ENCODE measurements at regions not wholly inside any gene's neighbourhood (a gene's known extent, or its start where the extent isn't known, plus 50 kb on each side); places are given as distances from the start of the nearest gene placed in this dataset.

DNA sequence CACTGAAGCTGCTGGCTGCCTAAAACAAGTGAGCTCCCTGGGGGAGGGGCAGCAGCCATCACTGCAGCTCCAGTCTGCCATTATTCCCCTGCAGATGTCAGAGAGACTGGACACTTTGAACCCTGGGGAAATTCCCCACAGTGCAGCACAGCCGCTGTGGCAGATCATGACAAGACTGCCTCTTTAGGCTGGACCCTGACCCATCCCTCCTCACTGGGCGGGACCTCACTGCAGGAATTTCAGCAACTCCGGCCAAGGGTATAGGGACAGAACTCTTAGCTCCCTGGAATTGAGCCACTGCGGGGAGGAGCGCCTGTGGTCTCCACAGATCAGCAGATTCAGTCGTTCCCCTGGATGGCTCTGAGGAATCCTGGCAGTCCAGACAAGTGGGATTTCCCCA, 964.6 kb downstream of the BRINP3 start:
- intact Hi-C loops (cut with micrococcal nuclease; ENCODE audit: unreplicated experiment), result no loop called here
- no peak overlapping the region for H3K27ac ChIP-seq (ENCODE audit: low read depth, low read length, poor library complexity, severe bottlenecking)
- TF ChIP-seq, protein P1, sequence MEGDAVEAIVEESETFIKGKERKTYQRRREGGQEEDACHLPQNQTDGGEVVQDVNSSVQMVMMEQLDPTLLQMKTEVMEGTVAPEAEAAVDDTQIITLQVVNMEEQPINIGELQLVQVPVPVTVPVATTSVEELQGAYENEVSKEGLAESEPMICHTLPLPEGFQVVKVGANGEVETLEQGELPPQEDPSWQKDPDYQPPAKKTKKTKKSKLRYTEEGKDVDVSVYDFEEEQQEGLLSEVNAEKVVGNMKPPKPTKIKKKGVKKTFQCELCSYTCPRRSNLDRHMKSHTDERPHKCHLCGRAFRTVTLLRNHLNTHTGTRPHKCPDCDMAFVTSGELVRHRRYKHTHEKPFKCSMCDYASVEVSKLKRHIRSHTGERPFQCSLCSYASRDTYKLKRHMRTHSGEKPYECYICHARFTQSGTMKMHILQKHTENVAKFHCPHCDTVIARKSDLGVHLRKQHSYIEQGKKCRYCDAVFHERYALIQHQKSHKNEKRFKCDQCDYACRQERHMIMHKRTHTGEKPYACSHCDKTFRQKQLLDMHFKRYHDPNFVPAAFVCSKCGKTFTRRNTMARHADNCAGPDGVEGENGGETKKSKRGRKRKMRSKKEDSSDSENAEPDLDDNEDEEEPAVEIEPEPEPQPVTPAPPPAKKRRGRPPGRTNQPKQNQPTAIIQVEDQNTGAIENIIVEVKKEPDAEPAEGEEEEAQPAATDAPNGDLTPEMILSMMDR (conservative IDR thresholded peaks at IDR 0.05; ENCODE audit: low read length), result no peak
- no peak for TF ChIP-seq EZH2phosphoT487 (IDR thresholded peaks at IDR 0.05; ENCODE audit: borderline replicate concordance, low read depth, low read length)
- no peaks in the 10 kb centered on the region for H3K9me3 ChIP-seq (ENCODE audit: low read length)
- H3K4me2 ChIP-seq (ENCODE audit: low read length), result no peak overlapping the region
- DNase-seq (ENCODE audit: low spot score), result no peak
- no peak overlapping the region for H3K4me3 ChIP-seq (ENCODE audit: low read depth, low read length, poor library complexity, severe bottlenecking)
- H2AFZ ChIP-seq (ENCODE audit: low read length), result no peak overlapping the region
- no peaks in the 10 kb centered on the region for H3K79me2 ChIP-seq (ENCODE audit: insufficient read depth, low read depth, low read length)
- CTCF ChIA-PET (ENCODE audit: unreplicated experiment), result no interaction called here
- no TSS peak for BruUV-seq (replicated peaks)
- no peaks in the 10 kb centered on the region for H3K36me3 ChIP-seq (ENCODE audit: insufficient read depth, low read length)
- H3K9me2 ChIP-seq (ENCODE audit: insufficient read depth, low read length), result no peaks in the 10 kb centered on the region
- H4K20me1 ChIP-seq (ENCODE audit: insufficient read depth, low read length), result no peaks in the 10 kb centered on the region
- POLR2A ChIA-PET, result interaction anchor here (0.5 kb wide), 1 partner anchor 487 kb away, joined by 4 read pairs; no protein-coding TSS in a partner anchor
- no peaks in the 10 kb centered on the region for H3K4me1 ChIP-seq (ENCODE audit: insufficient read depth, low read length, poor library complexity, severe bottlenecking)

DNA sequence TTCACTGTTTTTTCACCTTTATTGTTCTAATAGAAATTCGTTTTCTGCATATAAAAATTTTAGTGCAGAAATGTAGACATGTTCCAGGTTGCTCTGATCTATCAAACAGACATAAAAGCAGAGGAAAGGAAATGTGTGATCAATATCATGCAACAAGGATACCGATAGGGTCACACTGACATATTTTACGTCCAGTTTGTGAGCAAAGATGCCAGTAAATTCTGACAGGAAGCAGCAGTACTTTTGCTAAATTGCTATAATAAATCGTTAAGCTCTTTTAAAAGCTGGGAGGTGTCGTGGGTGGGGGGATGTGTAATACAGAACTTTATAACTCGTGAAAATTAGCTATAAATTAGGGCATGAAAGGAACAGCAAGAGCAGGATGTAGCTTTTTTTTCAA, 955.2 kb downstream of the BRINP3 start:
- Histone ChIP-seq H3K27ac (ENCODE audit: low read depth, low read length, poor library complexity, severe bottlenecking) (no peak overlapping the region), H3K36me3 (ENCODE audit: insufficient read depth, low read length) (no peaks in the 10 kb centered on the region), H3K9me3 (ENCODE audit: low read length) (no peaks in the 10 kb centered on the region), H3K79me2 (ENCODE audit: insufficient read depth, low read depth, low read length) (no peaks in the 10 kb centered on the region), H4K20me1 (ENCODE audit: insufficient read depth, low read length) (no peaks in the 10 kb centered on the region), H3K4me1 (ENCODE audit: insufficient read depth, low read length, poor library complexity, severe bottlenecking) (no peaks in the 10 kb centered on the region), H3K4me2 (ENCODE audit: low read length) (no peak overlapping the region), H3K4me3 (ENCODE audit: low read depth, low read length, poor library complexity, severe bottlenecking) (no peak overlapping the region), H2AFZ (ENCODE audit: low read length) (no peak overlapping the region), H3K9me2 (ENCODE audit: insufficient read depth, low read length) (no peaks in the 10 kb centered on the region)
- ChIA-PET POLR2A (no interaction called here), CTCF (ENCODE audit: unreplicated experiment) (no interaction called here)
- intact Hi-C loops (cut with micrococcal nuclease; ENCODE audit: unreplicated experiment), result no loop called here
- TF ChIP-seq, protein P1 (conservative IDR thresholded peaks at IDR 0.05; ENCODE audit: low read length), result no peak
- TF ChIP-seq EZH2phosphoT487 (IDR thresholded peaks at IDR 0.05; ENCODE audit: borderline replicate concordance, low read depth, low read length), result no peak
- DNase-seq (ENCODE audit: low spot score), result no peak
- BruUV-seq (replicated peaks), result no TSS peak

DNA sequence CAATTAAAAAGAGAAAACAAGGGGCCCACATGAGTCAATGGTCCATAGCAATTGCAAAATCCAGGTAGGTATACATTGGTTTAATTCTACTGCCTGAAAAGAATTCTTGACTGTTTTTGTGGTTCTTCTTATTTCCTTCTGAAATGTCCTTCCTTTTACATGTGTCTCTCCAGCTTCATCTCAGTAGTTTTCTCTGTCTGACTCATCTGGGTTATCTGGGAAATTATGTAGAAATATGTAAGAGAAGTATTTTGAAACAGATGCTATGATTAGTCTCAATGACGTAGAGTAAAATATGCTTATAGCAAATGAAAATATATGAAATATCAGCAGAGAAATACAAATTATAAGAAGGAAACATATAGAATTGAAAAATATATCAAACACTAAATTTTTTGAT, 953.2 kb downstream of the BRINP3 start:
- BruUV-seq (replicated peaks), result no TSS peak
- no peaks in the 10 kb centered on the region for H3K9me2 ChIP-seq (ENCODE audit: insufficient read depth, low read length)
- intact Hi-C loops (cut with micrococcal nuclease; ENCODE audit: unreplicated experiment), result no loop called here
- H3K4me3 ChIP-seq (ENCODE audit: low read depth, low read length, poor library complexity, severe bottlenecking), result no peak overlapping the region
- no peak overlapping the region for H3K27ac ChIP-seq (ENCODE audit: low read depth, low read length, poor library complexity, severe bottlenecking)
- CTCF ChIA-PET (ENCODE audit: unreplicated experiment), result no interaction called here
- DNase-seq (ENCODE audit: low spot score), result no peak
- POLR2A ChIA-PET, result no interaction called here
- H2AFZ ChIP-seq (ENCODE audit: low read length), result no peak overlapping the region
- H3K79me2 ChIP-seq (ENCODE audit: insufficient read depth, low read depth, low read length), result no peaks in the 10 kb centered on the region
- TF ChIP-seq, protein P1 (conservative IDR thresholded peaks at IDR 0.05; ENCODE audit: low read length), result no peak
- no peak for TF ChIP-seq EZH2phosphoT487 (IDR thresholded peaks at IDR 0.05; ENCODE audit: borderline replicate concordance, low read depth, low read length)
- no peaks in the 10 kb centered on the region for H4K20me1 ChIP-seq (ENCODE audit: insufficient read depth, low read length)
- no peaks in the 10 kb centered on the region for H3K4me1 ChIP-seq (ENCODE audit: insufficient read depth, low read length, poor library complexity, severe bottlenecking)
- H3K36me3 ChIP-seq (ENCODE audit: insufficient read depth, low read length), result no peaks in the 10 kb centered on the region
- no peak overlapping the region for H3K4me2 ChIP-seq (ENCODE audit: low read length)
- no peaks in the 10 kb centered on the region for H3K9me3 ChIP-seq (ENCODE audit: low read length)

All from OCI-LY7 (cell line).